SK-N-SH (cell line): ENCODE measurements at regions not wholly inside any gene's neighbourhood (a gene's known extent, or its start where the extent isn't known, plus 50 kb on each side); places are given as distances from the start of the nearest gene placed in this dataset.

Source experiments
- CTCF ChIA-PET: fragments of 300-600, 350-600 bp; formaldehyde crosslinking; extraction: SDS; loops from one replicate; lab custom pipeline; 2021; lab: Yijun Ruan, JAX
- POLR2A ChIA-PET: fragments of 350-600 bp; sonication (Branson Sonifier 250); formaldehyde crosslinking; extraction: SDS; loops from one replicate; lab custom pipeline; 2020; ENCODE audit warnings: antibody characterized with exemption, inconsistent platforms; lab: Yijun Ruan, JAX
- DNase-seq: peaks from one replicate; pipeline ENCODE4 v3.0.0; 2012
- H2AFZ ChIP-seq: fragments of 200-600 bp; sonication (generic); 2 replicates; pipeline ENCODE4 v1.8.1; 2016; ENCODE audit warnings: antibody characterized with exemption, mild to moderate bottlenecking, low read depth
- H3F3A ChIP-seq: fragments of 200-600 bp; sonication (generic); replicated peaks from 2 replicates; pipeline ENCODE3; 2016; ENCODE audit warnings: antibody characterized with exemption, mild to moderate bottlenecking; ENCODE audit not compliant: insufficient read depth
- H3K27ac ChIP-seq, 2 experiments: fragments of 200-500 bp in 1 of 2; fragments of 200-600 bp in 1 of 2; sonication (Bioruptor generic) in 1 of 2; sonication (generic), shearing (Covaris generic) in 1 of 2; 2 replicates each; pipeline versions ENCODE4 v1.5.1 to v1.6.1; 2014 to 2016; ENCODE audit warnings: low read depth in 2 of 2, inconsistent platforms in 1 of 2, low read length in 1 of 2, mild to moderate bottlenecking in 1 of 2, mixed read lengths in 1 of 2
- H3K27me3 ChIP-seq: fragments of 200-600 bp; sonication (generic), shearing (Covaris generic); 2 replicates; pipeline ENCODE4 v1.6.1; 2016; ENCODE audit warnings: mixed run types; ENCODE audit not compliant: insufficient read depth
- H3K36me3 ChIP-seq, 2 experiments: fragments of 200-500 bp in 1 of 2; fragments of 200-600 bp in 1 of 2; sonication (Bioruptor generic) in 1 of 2; sonication (generic) in 1 of 2; replicated peaks in 1 of 2; 2 replicates each; pipeline versions ENCODE3 to v1.5.1; 2014 to 2016; ENCODE audit warnings: low read length in 1 of 2, mild to moderate bottlenecking in 1 of 2; ENCODE audit not compliant: insufficient read depth in 2 of 2, control insufficient read depth in 1 of 2
- H3K4me1 ChIP-seq, 2 experiments: fragments of 200-500 bp in 1 of 2; fragments of 200-600 bp in 1 of 2; sonication (Bioruptor generic) in 1 of 2; sonication (generic), shearing (Covaris generic) in 1 of 2; 2 replicates each; pipeline versions ENCODE4 v1.5.1 to v1.6.1; 2014 to 2016; ENCODE audit warnings: low read depth in 1 of 2, low read length in 1 of 2, mixed run types in 1 of 2; ENCODE audit not compliant: insufficient read depth in 2 of 2, control insufficient read depth in 1 of 2
- H3K4me2 ChIP-seq: fragments of 200-600 bp; sonication (generic), shearing (Covaris generic); 2 replicates; pipeline ENCODE4 v1.6.1; 2017; ENCODE audit warnings: mixed run types
- H3K4me3 ChIP-seq, 2 experiments: fragments of 200-500 bp in 1 of 2; fragments of 200-600 bp in 1 of 2; sonication (Bioruptor generic) in 1 of 2; sonication (generic), shearing (Covaris generic) in 1 of 2; 2 replicates each; pipeline versions ENCODE4 v1.5.1 to v1.8.1; 2014 to 2016; ENCODE audit warnings: low read depth in 2 of 2, inconsistent platforms in 1 of 2, low read length in 1 of 2, mild to moderate bottlenecking in 1 of 2, mixed read lengths in 1 of 2, moderate library complexity in 1 of 2
- H3K79me2 ChIP-seq: fragments of 200-600 bp; sonication (generic); 2 replicates; pipeline ENCODE4 v1.8.1; 2017; ENCODE audit warnings: mild to moderate bottlenecking; ENCODE audit not compliant: insufficient read depth
- H3K9ac ChIP-seq: fragments of 200-600 bp; sonication (generic); 2 replicates; pipeline ENCODE4 v1.6.1; 2017; ENCODE audit warnings: mixed run types
- H3K9me2 ChIP-seq: fragments of 200-600 bp; sonication (generic); 2 replicates; pipeline ENCODE4 v1.6.1; 2017; ENCODE audit warnings: mixed run types
- H3K9me3 ChIP-seq: fragments of 200-600 bp; sonication (generic); 2 replicates; pipeline ENCODE4 v1.6.1; 2017; ENCODE audit warnings: mixed run types, mild to moderate bottlenecking, moderate library complexity
- H4K20me1 ChIP-seq: fragments of 200-600 bp; sonication (generic); 2 replicates; pipeline ENCODE4 v1.6.1; 2017; ENCODE audit warnings: mild to moderate bottlenecking, mixed run types; ENCODE audit not compliant: insufficient read depth
- ELF1 ChIP-seq: IDR thresholded peaks from 2 replicates; pipeline ENCODE4 v1.4.0; 2012
- EP300 ChIP-seq, 2 experiments: IDR thresholded peaks; 2 replicates each; pipeline versions ENCODE4 v1.4.0 to v1.6.1; 2012; ENCODE audit warnings: borderline replicate concordance in 1 of 2, low read depth in 1 of 2, low read length in 1 of 2
- FOXM1 ChIP-seq: IDR thresholded peaks from 2 replicates; pipeline ENCODE4 v1.4.0; 2012; ENCODE audit warnings: low read depth, mild to moderate bottlenecking
- MAX ChIP-seq: IDR thresholded peaks from 2 replicates; pipeline ENCODE4 v1.4.0; 2012; ENCODE audit warnings: low read depth
- RCOR1 ChIP-seq: fragments of 150-350 bp; IDR thresholded peaks from 2 replicates; pipeline ENCODE4 v1.6.1; 2017; ENCODE audit warnings: antibody characterized with exemption, low read length
- REST ChIP-seq: IDR thresholded peaks from 2 replicates; pipeline ENCODE4 v1.6.1; 2012; ENCODE audit warnings: mild to moderate bottlenecking, low read depth, low read length, moderate library complexity
- TEAD4 ChIP-seq: IDR thresholded peaks from 2 replicates; pipeline ENCODE4 v1.4.0; 2012; ENCODE audit warnings: mild to moderate bottlenecking, borderline replicate concordance; ENCODE audit not compliant: insufficient read depth
- USF2 ChIP-seq: fragments of 150-350 bp; IDR thresholded peaks from 2 replicates; pipeline ENCODE4 v1.6.1; 2017; ENCODE audit warnings: antibody characterized with exemption, low read length, low read depth, borderline replicate concordance
- WGBS: methylation state at CpG from one replicate; pipeline ENCODE4 v1.1.6; 2017; ENCODE audit warnings: low lambda C conversion rate; 5-methylcytosine and 5-hydroxymethylcytosine counted together

GRCh38 chr3:78402720-78403119 is 1362.8 kb downstream of the ROBO2 start (continued):
- TF ChIP-seq TEAD4 (no peak), USF2 (no peak)

- TF ChIP-seq MAX, result no peak
- TF ChIP-seq REST, result peak; percentile 83
- TF ChIP-seq, all 33 proteins: peak for 1
- WGBS, result 37% methylated on average over 3 of the region's 3 CpGs
- POLR2A ChIA-PET, result no interaction called here
Observed at GRCh38 chr3:78405745-78406144, 1362.1 kb downstream of the ROBO1 start.

GRCh38 chr3:78406396-78406795 is 1361.4 kb downstream of the ROBO1 start:
- no peak overlapping the region for H3K27ac ChIP-seq
- H4K20me1 ChIP-seq, result no peaks in the 10 kb centered on the region
- no peak for TF ChIP-seq ELF1
- no peak for TF ChIP-seq RCOR1
- TF ChIP-seq FOXM1, result no peak
- TF ChIP-seq EP300 (IDR thresholded peaks at IDR 0.05; ENCODE audit: borderline replicate concordance in 1 of 2, low read depth in 1 of 2, low read length in 1 of 2), result no peak
- no peaks in the 10 kb centered on the region for H3K9me3 ChIP-seq
- no peak for DNase-seq
- no peak overlapping the region for H3K4me3 ChIP-seq
- no peak overlapping the region for H3K4me2 ChIP-seq
- no peaks in the 10 kb centered on the region for H3K4me1 ChIP-seq
- no peaks in the 10 kb centered on the region for H3K27me3 ChIP-seq
- no peaks in the 10 kb centered on the region for H3K36me3 ChIP-seq
- H3K79me2 ChIP-seq, result no peaks in the 10 kb centered on the region
- WGBS, result 34% methylated on average over 2 of the region's 2 CpGs
- H3K9me2 ChIP-seq, result no peaks in the 10 kb centered on the region
- no peak overlapping the region for H2AFZ ChIP-seq
- ChIA-PET POLR2A (no interaction called here), CTCF (no interaction called here)
- no peaks in the 10 kb centered on the region for H3F3A ChIP-seq
- H3K9ac ChIP-seq, result no peak overlapping the region

More at GRCh38 chr3:78405745-78406144, 1362.1 kb downstream of the ROBO1 start:
- no peaks in the 10 kb centered on the region for H4K20me1 ChIP-seq
- no peak overlapping the region for H2AFZ ChIP-seq
- H3K4me2 ChIP-seq, result no peak overlapping the region
- no peaks in the 10 kb centered on the region for H3K79me2 ChIP-seq
- no peak overlapping the region for H3K27ac ChIP-seq
- H3K9me3 ChIP-seq, result no peaks in the 10 kb centered on the region
- DNase-seq, result no peak
- H3F3A ChIP-seq, result no peaks in the 10 kb centered on the region
- no peaks in the 10 kb centered on the region for H3K9me2 ChIP-seq
- no peaks in the 10 kb centered on the region for H3K4me1 ChIP-seq
- CTCF ChIA-PET, result no interaction called here
- H3K27me3 ChIP-seq, result no peaks in the 10 kb centered on the region
- H3K36me3 ChIP-seq, result no peaks in the 10 kb centered on the region
- no peak overlapping the region for H3K4me3 ChIP-seq
- H3K9ac ChIP-seq, result no peak overlapping the region
